Neuron (in vitro differentiated cells): ENCODE measurements at regions not wholly inside any gene's neighbourhood (a gene's known extent, or its start where the extent isn't known, plus 50 kb on each side); places are given as distances from the start of the nearest gene placed in this dataset.

ENCODE experiments used
- H2AFZ ChIP-seq: one replicate; pipeline ENCODE4 v1.6.1; 2013; ENCODE audit warnings: low read depth, mild to moderate bottlenecking, inconsistent platforms, low read length, moderate library complexity
- H3K27me3 ChIP-seq: one replicate; pipeline ENCODE4 v1.6.1; 2013; ENCODE audit warnings: low read length; ENCODE audit not compliant: insufficient read depth
- H3K36me3 ChIP-seq: one replicate; pipeline ENCODE4 v1.6.1; 2013; ENCODE audit warnings: low read length; ENCODE audit not compliant: insufficient read depth
- H3K4me1 ChIP-seq: one replicate; pipeline ENCODE4 v1.6.1; 2013; ENCODE audit warnings: low read length; ENCODE audit not compliant: insufficient read depth
- H3K4me3 ChIP-seq: 2 replicates; pipeline ENCODE4 v1.5.1; 2013; ENCODE audit warnings: mild to moderate bottlenecking, low read length, moderate library complexity
- H3K9me3 ChIP-seq: one replicate; pipeline ENCODE4 v1.6.1; 2013; ENCODE audit warnings: low read length

DNA sequence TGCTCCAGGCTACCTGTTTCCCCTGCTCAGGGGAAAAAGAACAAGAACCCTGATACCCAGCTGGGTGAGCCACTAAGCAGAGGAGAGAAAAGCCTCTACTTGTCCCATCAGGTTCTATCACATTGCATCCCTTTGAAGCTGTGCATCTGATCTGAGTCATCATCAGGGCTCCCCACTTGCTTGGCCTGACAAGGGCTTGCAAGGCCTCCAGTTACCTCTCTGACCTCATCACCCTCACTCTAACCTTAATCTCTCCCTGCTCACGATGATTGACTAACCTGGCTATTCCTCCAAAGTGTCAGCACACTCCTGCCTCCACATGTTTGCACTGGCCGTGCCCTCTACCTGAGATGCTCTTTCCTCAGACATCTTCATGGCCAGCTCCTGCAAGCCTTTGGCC, 309.5 kb upstream of the CHD6 start:
- Histone ChIP-seq H3K9me3 (no peaks in the 10 kb centered on the region), H2AFZ (no peak overlapping the region), H3K4me1 (no peaks in the 10 kb centered on the region), H3K36me3 (no peaks in the 10 kb centered on the region), H3K4me3 (no peak overlapping the region), H3K27me3 (peaks cover 5% of the 10 kb centered on the region)

DNA sequence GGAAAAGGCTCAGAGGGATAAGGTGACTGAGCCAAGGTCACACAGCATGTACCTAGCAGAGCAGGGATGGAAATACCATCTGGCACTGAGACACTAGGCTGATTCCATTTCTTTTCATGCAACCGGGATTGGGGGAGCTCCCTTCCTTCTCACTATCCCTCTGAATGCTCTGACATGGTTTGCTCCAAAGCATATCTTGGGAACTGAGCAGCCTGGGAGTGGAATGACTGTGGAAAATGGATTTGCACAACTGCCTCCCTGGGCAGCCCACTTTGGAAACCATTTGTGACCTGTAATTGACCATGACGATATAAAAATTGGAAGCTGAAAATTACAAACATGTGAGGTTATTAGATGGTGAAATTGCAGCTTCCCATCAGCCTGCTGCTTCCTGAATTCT, 309.0 kb upstream of the CHD6 start:
- no peaks in the 10 kb centered on the region for H3K4me1 ChIP-seq
- peaks cover 5% of the 10 kb centered on the region for H3K27me3 ChIP-seq
- no peaks in the 10 kb centered on the region for H3K9me3 ChIP-seq
- H3K4me3 ChIP-seq: no peak overlapping the region
- H2AFZ ChIP-seq: no peak overlapping the region
- no peaks in the 10 kb centered on the region for H3K36me3 ChIP-seq

DNA sequence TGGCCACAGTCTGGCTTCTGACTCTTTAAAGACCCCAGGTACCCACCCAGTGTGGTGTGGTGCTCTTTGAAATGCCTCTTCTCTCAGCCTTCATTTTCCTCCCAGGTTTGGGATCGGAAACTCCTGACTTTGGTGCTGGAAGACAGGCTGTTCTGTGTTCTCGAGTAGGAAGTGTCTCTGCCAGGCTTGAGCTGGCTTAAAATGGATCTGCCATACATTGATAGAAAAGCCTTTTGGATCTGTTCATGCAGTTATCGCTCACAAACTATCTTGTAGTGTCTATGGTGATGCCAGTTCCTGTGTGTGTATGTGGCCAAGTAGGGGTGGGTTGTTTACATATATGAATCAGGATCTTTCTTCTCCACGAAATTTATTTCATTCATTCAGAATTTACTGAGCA, 307.3 kb upstream of the CHD6 start:
- Histone ChIP-seq H3K4me1 (no peaks in the 10 kb centered on the region), H3K9me3 (no peaks in the 10 kb centered on the region), H3K27me3 (peaks cover 5% of the 10 kb centered on the region), H2AFZ (no peak overlapping the region), H3K4me3 (no peak overlapping the region), H3K36me3 (no peaks in the 10 kb centered on the region)

DNA sequence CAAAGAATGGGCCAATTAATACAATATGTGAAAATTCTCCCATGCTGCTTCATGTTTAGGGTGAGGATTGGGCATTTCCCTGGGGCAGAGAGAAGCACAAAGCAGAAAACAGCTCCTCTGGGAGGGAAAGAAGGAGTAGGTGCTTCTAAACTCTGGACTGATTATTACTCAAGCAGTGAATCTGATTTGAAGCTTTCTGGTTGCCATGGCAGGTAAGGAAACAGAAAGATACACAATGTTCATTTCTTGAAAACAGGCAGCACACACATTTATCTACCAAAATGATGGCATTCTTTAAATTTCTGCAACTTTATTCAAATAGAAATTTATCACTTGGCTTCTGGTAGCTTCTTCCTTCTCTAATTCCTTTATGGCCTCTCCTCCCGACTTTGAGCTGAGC, 305.4 kb upstream of the CHD6 start:
- H2AFZ ChIP-seq: no peak overlapping the region
- no peaks in the 10 kb centered on the region for H3K36me3 ChIP-seq
- no peak overlapping the region for H3K4me3 ChIP-seq
- peaks cover 5% of the 10 kb centered on the region for H3K27me3 ChIP-seq
- H3K9me3 ChIP-seq: no peaks in the 10 kb centered on the region
- H3K4me1 ChIP-seq: no peaks in the 10 kb centered on the region

DNA sequence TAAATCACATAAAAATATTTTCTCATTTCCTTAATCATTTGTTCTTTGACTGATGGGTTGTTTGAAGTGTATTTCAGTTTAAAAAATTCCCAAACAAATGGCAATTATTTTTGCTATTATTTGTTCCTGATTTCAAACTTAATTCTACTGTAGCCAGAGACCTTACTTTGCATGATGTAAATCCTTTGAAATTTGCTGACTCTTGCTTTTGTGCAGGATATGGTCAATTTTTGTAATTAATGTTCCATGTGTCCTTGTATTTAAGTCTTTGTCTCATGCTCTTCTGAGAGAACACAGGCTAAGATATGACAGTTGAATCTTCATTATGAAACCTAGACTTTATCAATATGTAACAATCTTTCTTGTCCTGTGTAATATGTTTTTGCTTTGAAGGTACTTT, 295.0 kb upstream of the CHD6 start:
- Histone ChIP-seq H3K9me3 (no peaks in the 10 kb centered on the region), H3K4me3 (no peak overlapping the region), H3K36me3 (no peaks in the 10 kb centered on the region), H3K27me3 (no peaks in the 10 kb centered on the region), H2AFZ (no peak overlapping the region), H3K4me1 (no peaks in the 10 kb centered on the region)

DNA sequence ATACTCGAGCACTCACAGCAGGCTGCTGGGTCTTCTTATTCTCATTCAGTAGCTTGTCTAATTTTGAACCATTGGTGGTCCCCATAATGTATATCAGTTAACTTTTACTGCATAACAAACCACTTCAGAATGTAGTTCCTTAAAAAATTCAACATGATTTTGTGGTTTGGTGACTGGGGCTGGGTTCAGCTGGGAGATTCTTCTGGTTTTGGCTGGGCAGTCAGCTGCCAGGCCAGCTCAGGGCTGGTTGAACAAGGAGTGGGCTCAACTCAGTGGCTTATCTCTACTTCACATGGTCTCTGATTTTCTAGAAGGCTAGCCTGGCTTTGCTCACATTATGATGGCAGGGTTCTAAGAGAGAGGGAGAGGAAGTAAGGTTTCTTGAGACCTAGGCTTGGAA, 292.4 kb upstream of the CHD6 start:
- H2AFZ ChIP-seq: no peak overlapping the region
- no peaks in the 10 kb centered on the region for H3K4me1 ChIP-seq

DNA sequence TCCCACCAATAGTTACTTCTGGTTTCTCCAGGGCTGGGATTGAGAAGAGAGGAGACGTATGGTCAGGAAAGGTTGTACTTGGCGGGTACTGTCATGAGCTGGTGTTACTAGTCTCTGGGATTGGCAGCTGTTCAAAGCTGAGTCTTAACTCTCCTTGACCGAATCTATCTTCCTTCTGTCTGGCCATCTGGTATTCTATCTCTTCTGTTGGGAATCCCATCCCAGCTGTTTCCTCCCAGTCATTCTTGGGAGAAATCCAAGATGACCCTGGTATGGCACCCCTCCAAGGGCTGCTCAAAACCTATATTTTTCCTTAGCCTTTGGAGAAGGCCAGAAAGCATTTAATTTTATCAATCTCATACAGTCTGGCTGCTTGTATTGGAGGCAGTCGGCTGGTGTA, 287.0 kb upstream of the CHD6 start:
- Histone ChIP-seq H2AFZ (no peak overlapping the region), H3K4me1 (no peaks in the 10 kb centered on the region), H3K27me3 (no peaks in the 10 kb centered on the region), H3K4me3 (no peak overlapping the region), H3K36me3 (no peaks in the 10 kb centered on the region), H3K9me3 (no peaks in the 10 kb centered on the region)

More for the DNA sequence above, 292.4 kb upstream of the CHD6 start:
- Histone ChIP-seq H3K9me3 (no peaks in the 10 kb centered on the region), H3K36me3 (no peaks in the 10 kb centered on the region), H3K27me3 (no peaks in the 10 kb centered on the region), H3K4me3 (no peak overlapping the region)

DNA sequence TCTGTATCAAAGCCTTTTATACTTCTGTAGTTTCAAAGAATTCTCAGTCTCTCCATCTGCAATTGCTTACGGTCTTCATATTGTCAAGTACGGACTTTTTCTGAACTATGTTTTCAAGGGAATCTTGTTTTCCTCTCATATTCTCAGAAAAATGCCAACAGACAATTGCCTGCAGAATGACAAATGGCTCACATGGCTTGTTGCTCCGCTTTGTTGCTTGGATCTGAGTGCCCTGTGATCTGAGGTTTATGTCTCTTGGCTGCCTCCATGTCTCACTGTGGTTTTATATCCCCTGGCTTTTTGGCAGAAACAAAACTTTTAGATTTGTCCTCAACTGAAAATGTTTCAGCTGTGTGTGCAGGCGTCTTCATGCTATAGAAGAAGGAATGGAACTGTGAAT, 285.4 kb upstream of the CHD6 start:
- Histone ChIP-seq H2AFZ (no peak overlapping the region), H3K4me3 (no peak overlapping the region), H3K4me1 (no peaks in the 10 kb centered on the region), H3K27me3 (no peaks in the 10 kb centered on the region), H3K36me3 (no peaks in the 10 kb centered on the region), H3K9me3 (no peaks in the 10 kb centered on the region)

DNA sequence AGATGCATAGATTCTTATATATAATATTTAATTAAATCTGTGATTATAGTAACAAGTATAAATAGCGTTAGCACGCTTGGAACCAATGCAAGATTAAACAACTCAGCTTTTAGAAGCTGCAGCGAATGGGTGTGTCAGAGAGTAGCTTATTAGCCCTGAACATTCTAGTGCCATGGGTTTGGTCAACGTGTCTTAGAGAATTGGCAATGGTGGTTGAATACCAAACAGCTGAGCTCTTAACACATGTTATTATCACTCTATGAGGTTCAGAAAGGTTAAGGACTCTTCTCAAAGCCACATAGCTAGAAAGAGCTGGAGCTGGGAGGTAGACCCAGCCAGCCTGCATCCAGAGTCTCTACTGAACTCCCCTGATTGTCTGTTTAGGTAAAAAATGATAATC, 284.2 kb upstream of the CHD6 start:
- no peaks in the 10 kb centered on the region for H3K4me1 ChIP-seq
- no peaks in the 10 kb centered on the region for H3K36me3 ChIP-seq
- H3K27me3 ChIP-seq: no peaks in the 10 kb centered on the region
- H3K4me3 ChIP-seq: no peak overlapping the region
- no peak overlapping the region for H2AFZ ChIP-seq
- no peaks in the 10 kb centered on the region for H3K9me3 ChIP-seq

DNA sequence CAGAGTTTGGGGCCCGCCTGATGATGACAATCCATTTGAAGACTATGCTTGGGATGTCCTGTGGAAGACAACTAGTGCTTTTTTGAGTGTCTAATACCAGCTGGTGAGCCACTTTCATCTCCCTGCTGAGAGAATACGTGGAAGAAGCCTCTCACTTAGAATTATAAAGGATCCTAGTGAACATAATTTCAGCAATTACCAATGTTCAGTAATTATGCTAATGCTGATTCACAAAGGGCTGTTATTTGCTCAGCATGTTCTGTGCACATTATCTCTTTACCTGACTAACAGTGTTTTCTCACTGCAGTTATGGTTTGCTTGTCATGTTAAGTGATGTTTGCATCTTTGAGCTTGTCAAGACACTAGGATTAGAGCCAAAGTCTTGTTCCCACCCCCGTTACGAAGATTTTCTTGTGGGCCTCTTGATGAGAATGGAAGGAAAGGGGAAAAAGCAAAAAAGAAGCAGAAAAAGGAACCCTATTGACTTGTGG, 282.1 kb upstream of the CHD6 start:
- no peak overlapping the region for H3K4me3 ChIP-seq
- no peaks in the 10 kb centered on the region for H3K4me1 ChIP-seq
- no peak overlapping the region for H2AFZ ChIP-seq
- H3K36me3 ChIP-seq: no peaks in the 10 kb centered on the region
- no peaks in the 10 kb centered on the region for H3K9me3 ChIP-seq
- no peaks in the 10 kb centered on the region for H3K27me3 ChIP-seq

DNA sequence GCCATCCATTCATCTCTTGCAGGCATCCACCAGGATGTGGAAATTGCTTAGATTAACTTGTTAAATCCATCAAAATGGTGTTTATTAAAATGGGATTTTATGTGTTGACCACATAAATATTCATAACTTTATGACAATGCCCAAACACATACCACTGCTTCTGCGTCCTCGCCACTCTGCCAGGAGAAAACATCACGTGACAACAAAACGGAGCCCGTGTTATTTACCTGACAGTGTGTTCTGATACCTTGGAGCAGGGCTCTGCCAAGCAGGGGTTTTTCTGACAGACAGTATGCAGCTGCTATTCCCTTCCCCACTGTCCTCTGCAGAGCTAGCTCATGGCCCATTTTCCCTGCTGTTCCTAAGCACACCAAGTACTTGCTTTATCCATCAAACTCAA, 279.5 kb upstream of the CHD6 start:
- no peaks in the 10 kb centered on the region for H3K4me1 ChIP-seq
- no peaks in the 10 kb centered on the region for H3K27me3 ChIP-seq
- no peak overlapping the region for H2AFZ ChIP-seq
- H3K9me3 ChIP-seq: no peaks in the 10 kb centered on the region
- no peak overlapping the region for H3K4me3 ChIP-seq
- H3K36me3 ChIP-seq: no peaks in the 10 kb centered on the region

DNA sequence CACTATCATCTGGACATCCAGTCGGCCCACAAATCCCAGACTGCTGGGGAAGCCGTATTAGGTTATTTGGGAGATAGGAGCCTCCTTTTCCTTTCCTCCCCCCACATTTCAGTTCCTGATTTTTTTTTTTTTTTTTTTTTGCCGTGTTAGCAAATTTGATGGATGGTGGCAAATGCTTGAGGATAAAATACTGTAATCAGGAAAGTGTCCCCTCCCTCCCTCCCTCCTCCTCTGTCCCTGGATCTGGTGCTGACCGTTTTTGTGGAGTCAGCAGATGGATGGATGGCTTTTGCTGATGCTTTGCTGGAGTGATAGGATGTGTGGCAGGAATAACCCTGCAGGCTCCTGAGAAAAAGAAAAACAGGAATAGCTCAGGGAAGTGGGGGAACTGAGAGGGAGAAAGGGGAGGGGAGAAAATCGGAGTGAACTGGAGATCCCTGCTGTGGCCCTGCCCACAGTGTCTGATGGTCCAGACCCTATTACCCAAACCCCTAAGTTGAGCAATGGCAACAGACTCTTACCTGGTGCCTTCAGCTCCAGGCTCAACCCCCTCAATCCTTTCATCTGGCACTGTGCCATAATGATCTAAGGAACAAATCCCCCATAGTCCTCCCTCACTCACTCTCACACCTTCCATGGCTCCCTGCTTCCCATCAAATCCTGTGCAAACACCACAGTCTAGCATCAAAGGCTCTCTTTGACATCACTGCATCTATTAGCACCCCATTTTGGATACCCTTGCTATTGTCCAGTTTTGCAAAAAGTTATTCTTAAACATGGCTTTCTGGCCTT, 277.3 kb upstream of the CHD6 start:
- Histone ChIP-seq H3K4me1 (no peaks in the 10 kb centered on the region), H3K4me3 (no peak overlapping the region), H3K36me3 (no peaks in the 10 kb centered on the region), H3K9me3 (no peaks in the 10 kb centered on the region), H2AFZ (no peak overlapping the region), H3K27me3 (no peaks in the 10 kb centered on the region)

DNA sequence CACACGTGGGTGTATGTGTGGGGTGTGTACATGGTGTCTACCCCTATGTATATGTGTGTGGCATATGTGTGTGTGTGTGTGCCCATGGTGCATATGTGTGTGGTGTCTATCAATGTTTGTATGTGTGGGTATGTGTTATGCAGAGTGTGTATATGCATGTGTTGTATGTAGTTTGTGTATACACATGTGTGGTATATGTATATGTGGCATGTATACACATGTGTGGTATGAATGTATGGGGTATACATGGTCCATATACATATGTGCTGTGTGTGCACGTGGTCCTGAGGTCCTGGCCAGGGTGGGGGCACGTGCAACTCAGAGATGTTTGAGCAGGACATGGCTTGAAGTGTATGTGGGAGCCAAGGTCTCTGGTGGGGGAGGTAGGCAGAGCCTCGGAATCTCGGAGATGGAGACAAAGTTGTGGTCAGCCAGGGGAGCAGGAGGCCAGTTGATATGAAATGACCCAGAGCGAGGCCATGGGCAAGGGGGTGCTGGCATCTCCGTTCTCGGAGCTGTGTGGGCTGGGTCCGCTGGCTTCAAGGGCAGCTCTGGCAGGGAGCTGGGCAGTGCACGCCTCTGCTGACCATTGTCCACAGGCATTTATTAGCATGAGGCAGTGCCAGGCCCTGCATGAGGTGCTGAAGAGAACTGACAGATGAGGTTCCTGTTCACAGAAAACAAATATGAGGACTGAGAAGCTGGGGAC, 276.2 kb upstream of the CHD6 start:
- Histone ChIP-seq H3K4me1 (no peaks in the 10 kb centered on the region), H2AFZ (no peak overlapping the region), H3K4me3 (no peak overlapping the region), H3K9me3 (no peaks in the 10 kb centered on the region), H3K36me3 (no peaks in the 10 kb centered on the region), H3K27me3 (no peaks in the 10 kb centered on the region)
